Lower lobe of right lung (tissue), 2 donors: ENCODE measurements at regions not wholly inside any gene's neighbourhood (a gene's known extent, or its start where the extent isn't known, plus 50 kb on each side); places are given as distances from the start of the nearest gene placed in this dataset.
"Not testable (repeated sequence)": the region's sequence is repeated elsewhere in the genome, so short reads cannot be mapped to it uniquely, and the experiment has no call there.

ENCODE experiments used
- ATAC-seq, 2 donors: fragments of 200-7000 bp; cut with Tn5 transposase; one replicate each; pipeline ENCODE4 v1.9.1; 2020 to 2022; ENCODE audit warnings: mild to moderate bottlenecking in 2 of 2, moderate library complexity in 2 of 2
- DNase-seq: peaks from one replicate; pipeline ENCODE4 v3.0.0-alpha.2; 2020
- H3K27ac ChIP-seq: fragments of 200-600 bp; one replicate; pipeline ENCODE4 v1.8.0; 2022
- H3K27me3 ChIP-seq: fragments of 200-600 bp; one replicate; pipeline ENCODE4 v1.8.0; 2022; ENCODE audit warnings: low read depth
- H3K36me3 ChIP-seq: fragments of 200-600 bp; one replicate; pipeline ENCODE4 v1.8.0; 2022; ENCODE audit warnings: mild to moderate bottlenecking
- H3K4me1 ChIP-seq: fragments of 200-600 bp; one replicate; pipeline ENCODE4 v1.8.0; 2022
- H3K4me3 ChIP-seq: fragments of 200-600 bp; one replicate; pipeline ENCODE4 v1.8.0; 2022; ENCODE audit warnings: mild to moderate bottlenecking
- H3K9me3 ChIP-seq: fragments of 200-600 bp; one replicate; pipeline ENCODE4 v1.8.0; 2022
- intact Hi-C: fragments of 100-400 bp; cut with DNase I; formaldehyde crosslinking; loops from one replicate; pipeline ENCODE4 v1.11.0; 2022
- TF ChIP-seq, protein P1 (sequence below): fragments of 200-600 bp; IDR thresholded peaks from one replicate; pipeline ENCODE4 v1.8.0; 2022; ENCODE audit warnings: antibody characterized with exemption, mild to moderate bottlenecking
- donor health status: DM: no; HTN: yes; CAD: no; lungs with severe emphysema.

DNA sequence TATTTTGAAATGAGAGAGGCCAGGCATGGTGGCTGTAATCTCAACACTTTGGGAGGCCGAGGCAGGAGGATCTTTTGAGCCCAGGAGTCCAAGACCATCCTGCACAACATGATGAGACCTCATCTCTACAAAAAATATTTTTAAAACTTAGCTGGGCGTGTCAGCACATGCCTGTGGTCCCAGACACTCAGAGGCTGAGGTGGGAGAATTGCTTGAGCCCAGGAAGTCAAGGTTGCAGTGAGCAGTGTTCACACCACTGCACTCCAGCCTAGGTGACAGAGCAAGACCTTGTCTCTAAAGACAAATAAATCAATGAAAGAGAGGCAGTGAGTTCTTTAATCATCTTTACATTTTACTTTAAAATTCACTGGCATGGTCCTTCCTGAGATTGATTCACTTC, 124.5 kb downstream of the DUSP6 start:
- Histone ChIP-seq H3K27me3 (no peaks in the 10 kb centered on the region), H3K4me1 (peaks cover 13% of the 10 kb centered on the region), H3K9me3 (no peaks in the 10 kb centered on the region), H3K27ac (no peak overlapping the region), H3K36me3 (no peaks in the 10 kb centered on the region), H3K4me3 (no peak overlapping the region)
- TF ChIP-seq, protein P1, sequence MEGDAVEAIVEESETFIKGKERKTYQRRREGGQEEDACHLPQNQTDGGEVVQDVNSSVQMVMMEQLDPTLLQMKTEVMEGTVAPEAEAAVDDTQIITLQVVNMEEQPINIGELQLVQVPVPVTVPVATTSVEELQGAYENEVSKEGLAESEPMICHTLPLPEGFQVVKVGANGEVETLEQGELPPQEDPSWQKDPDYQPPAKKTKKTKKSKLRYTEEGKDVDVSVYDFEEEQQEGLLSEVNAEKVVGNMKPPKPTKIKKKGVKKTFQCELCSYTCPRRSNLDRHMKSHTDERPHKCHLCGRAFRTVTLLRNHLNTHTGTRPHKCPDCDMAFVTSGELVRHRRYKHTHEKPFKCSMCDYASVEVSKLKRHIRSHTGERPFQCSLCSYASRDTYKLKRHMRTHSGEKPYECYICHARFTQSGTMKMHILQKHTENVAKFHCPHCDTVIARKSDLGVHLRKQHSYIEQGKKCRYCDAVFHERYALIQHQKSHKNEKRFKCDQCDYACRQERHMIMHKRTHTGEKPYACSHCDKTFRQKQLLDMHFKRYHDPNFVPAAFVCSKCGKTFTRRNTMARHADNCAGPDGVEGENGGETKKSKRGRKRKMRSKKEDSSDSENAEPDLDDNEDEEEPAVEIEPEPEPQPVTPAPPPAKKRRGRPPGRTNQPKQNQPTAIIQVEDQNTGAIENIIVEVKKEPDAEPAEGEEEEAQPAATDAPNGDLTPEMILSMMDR = no peak
- DNase-seq = no peak
- intact Hi-C loops = no loop called here
- no peak for ATAC-seq

DNA sequence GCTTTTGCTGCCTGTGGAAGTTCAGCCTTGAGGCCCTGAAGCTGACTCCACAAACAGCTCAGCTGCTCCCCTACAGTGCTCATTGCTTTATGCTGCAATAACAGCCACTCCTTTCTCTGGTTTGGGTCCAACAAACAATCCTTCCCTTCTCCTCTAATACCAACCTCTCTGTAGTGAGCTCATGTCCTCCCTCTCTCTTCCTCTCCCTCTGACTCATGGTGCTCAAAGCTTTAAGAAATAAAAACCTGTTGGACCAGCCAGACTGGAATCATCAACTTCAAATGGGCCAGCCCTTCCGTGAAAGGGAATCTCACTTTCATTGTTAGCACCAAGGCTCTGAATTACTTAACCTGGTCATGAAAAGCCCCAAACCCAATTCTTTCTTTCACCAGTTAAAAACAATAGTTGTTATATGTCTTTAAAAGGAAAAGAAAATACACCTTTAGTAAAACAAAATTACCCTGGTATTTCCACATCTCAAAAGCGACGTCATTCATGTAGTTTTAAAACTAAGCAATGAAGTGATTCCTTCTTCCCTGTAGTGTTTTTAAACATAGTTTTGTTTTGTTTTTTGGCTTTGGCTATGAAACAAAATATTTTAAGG, 126.4 kb downstream of the DUSP6 start:
- Histone ChIP-seq H3K27ac (peak overlapping the region; percentile 68), H3K27me3 (no peaks in the 10 kb centered on the region), H3K36me3 (no peaks in the 10 kb centered on the region), H3K4me3 (no peak overlapping the region), H3K4me1 (peaks cover 13% of the 10 kb centered on the region), H3K9me3 (no peaks in the 10 kb centered on the region)
- TF ChIP-seq, protein P1 = no peak
- intact Hi-C loops = no loop called here
- peak; percentile 95 to 96 for ATAC-seq
- no peak for DNase-seq

DNA sequence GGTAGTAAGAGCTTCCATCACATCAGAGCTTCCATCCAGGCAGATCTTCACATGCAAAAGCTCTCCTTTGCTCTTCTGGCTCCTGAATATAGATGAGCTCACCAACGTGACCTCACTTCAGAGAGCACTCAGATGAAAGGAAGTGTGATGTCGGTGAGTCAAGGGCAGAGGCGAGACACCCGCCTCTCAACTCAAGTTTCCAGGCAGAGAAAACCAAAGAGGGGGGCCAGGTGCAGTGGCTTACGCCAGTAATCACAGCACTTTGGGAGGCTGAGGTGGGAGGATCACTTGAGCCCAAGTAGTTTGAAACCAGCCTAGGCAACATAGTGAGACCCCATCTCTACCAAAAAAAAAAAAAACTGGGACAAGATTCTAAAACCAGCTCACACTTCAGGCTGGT, 126.9 kb downstream of the DUSP6 start:
- no peaks in the 10 kb centered on the region for H3K36me3 ChIP-seq
- H3K4me1 ChIP-seq = peaks cover 13% of the 10 kb centered on the region
- ATAC-seq (peak; percentile 85 to 88), DNase-seq (peak; percentile 46)
- H3K27ac ChIP-seq = peak overlapping the region; percentile 68
- intact Hi-C loops = no loop called here
- TF ChIP-seq, protein P1 = no peak
- H3K4me3 ChIP-seq = no peak overlapping the region
- no peaks in the 10 kb centered on the region for H3K27me3 ChIP-seq
- H3K9me3 ChIP-seq = no peaks in the 10 kb centered on the region

DNA sequence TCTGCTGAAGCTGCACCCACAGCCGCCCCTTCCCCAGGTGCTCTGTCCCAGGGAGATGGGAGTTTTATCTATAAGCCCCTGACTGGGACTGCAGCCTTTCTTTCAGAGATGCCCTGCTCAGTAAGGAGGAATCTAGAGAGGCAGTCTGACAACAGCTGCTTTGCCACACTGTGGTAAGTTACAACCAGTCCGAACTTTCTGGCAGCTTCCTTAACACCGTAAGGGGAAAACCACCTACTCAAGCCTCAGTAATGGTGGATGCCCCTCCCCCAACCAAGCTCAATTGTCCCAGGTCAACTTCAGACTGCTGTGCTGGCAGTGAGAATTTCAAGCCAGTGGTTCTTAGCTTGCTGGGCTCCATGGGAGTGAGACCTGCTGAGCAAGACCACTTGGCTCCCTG, 129.7 kb downstream of the DUSP6 start:
- DNase-seq, H3K4me3 ChIP-seq, H3K9me3 ChIP-seq, H3K36me3 ChIP-seq, ATAC-seq, intact Hi-C loops, H3K27ac ChIP-seq, H3K27me3 ChIP-seq: not testable (repeated sequence)
- peaks cover 13% of the 10 kb centered on the region for H3K4me1 ChIP-seq

DNA sequence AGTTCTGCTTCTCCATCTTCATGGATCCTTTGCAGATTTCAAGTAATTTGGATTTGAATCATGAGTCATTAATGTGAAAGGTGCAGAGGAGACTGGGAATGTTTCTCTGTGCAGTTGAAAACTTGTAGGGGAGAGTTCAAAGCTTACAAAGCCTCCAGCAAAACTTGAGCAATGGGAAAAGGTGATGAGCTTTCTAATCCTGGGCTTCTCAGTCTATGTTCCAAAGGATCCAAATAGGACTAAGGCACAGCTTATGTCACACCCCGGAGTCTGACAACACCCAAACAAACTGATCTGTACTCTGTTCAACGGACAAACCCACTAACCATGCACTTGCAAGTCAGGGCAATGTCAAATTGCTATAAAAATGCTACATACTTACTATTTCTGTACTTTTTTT, 134.8 kb downstream of the DUSP6 start:
- H3K36me3 ChIP-seq = no peaks in the 10 kb centered on the region
- no peak overlapping the region for H3K4me3 ChIP-seq
- intact Hi-C loops = no loop called here
- H3K27me3 ChIP-seq = no peaks in the 10 kb centered on the region
- no peak overlapping the region for H3K27ac ChIP-seq
- no peak for ATAC-seq
- DNase-seq = no peak
- no peaks in the 10 kb centered on the region for H3K9me3 ChIP-seq
- TF ChIP-seq, protein P1 = no peak
- peaks cover 8% of the 10 kb centered on the region for H3K4me1 ChIP-seq

DNA sequence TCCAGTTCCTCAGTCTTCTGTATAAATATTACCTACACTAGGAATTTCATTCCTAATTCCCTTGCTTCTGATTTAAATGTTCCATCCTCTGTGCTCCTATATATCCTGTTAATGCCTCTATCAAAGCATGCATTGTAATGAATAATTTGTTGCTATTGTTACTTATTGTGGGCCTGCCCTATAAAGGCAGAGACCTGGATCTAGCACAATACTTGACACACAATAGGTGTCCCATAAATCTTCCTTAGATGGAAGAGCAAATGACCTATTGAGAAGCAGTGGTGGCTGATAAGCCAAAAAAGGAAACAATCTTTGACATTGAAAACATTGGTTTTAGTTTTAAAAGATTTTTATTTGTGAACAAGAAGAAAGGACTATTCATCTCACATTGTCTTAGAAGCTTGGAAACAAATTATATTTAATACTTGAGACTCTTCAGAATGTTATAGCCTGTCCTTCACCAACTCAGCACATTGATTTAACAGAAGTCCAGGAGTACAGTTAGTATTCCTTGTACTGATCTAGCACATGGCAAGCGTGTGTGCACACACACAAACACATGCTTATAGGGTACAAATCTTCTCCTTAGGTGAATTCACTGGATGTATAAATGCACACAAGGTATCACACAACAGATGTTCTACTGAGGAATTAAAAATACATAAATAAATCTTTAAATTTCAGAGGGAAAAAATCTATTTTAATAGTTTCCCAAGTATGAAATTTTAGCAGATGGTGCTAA, 135.9 kb downstream of the DUSP6 start:
- no peak overlapping the region for H3K27ac ChIP-seq
- H3K27me3 ChIP-seq = no peaks in the 10 kb centered on the region
- DNase-seq = no peak
- TF ChIP-seq, protein P1 = no peak
- H3K36me3 ChIP-seq = no peaks in the 10 kb centered on the region
- intact Hi-C loops = no loop called here
- peaks cover 15% of the 10 kb centered on the region for H3K4me1 ChIP-seq
- no peak overlapping the region for H3K4me3 ChIP-seq
- no peak for ATAC-seq
- no peaks in the 10 kb centered on the region for H3K9me3 ChIP-seq
